Keratinocyte (primary cell): ENCODE measurements at regions not wholly inside any gene's neighbourhood (a gene's known extent, or its start where the extent isn't known, plus 50 kb on each side); places are given as distances from the start of the nearest gene placed in this dataset.

Experiments used
- EZH2 ChIP-seq: IDR thresholded peaks from one replicate; pipeline ENCODE4 v1.6.1; 2012; ENCODE audit warnings: inconsistent platforms, mild to moderate bottlenecking, low read length, moderate library complexity
- TF ChIP-seq, protein P1 (sequence below), 3 experiments: IDR thresholded peaks in 1 of 3; conservative IDR thresholded peaks in 1 of 3; optimal IDR thresholded peaks in 1 of 3; 2 replicates in 2 of 3; 3 replicates in 1 of 3; pipeline versions ENCODE3 to v1.5.1; 2011; ENCODE audit warnings: low read length in 3 of 3, mild to moderate bottlenecking in 3 of 3, moderate library complexity in 2 of 3, control low read depth in 1 of 3, inconsistent platforms in 1 of 3; ENCODE audit not compliant: insufficient read depth in 2 of 3; ENCODE audit errors: extremely low read depth in 1 of 3

DNA sequence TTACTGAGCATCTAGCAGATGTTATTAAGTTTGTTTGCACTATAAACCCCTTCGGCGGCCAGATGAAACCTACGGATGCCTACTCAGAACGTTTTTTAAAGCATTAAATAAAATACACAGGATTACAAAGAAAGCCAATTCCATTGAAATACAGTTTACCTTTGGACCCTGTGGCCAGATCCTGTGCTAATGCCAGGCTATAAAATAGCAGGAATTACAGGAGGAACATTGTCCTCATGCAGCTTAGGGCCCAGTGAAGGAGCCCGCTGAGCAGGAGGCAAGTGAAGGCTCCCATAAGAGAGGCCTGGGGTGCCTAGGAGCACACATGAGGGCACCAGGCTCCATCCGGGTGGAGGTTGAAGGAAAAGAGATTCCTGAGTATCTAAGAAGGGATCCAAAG, 310.4 kb downstream of the MTX2 start:
- TF ChIP-seq, protein P1, sequence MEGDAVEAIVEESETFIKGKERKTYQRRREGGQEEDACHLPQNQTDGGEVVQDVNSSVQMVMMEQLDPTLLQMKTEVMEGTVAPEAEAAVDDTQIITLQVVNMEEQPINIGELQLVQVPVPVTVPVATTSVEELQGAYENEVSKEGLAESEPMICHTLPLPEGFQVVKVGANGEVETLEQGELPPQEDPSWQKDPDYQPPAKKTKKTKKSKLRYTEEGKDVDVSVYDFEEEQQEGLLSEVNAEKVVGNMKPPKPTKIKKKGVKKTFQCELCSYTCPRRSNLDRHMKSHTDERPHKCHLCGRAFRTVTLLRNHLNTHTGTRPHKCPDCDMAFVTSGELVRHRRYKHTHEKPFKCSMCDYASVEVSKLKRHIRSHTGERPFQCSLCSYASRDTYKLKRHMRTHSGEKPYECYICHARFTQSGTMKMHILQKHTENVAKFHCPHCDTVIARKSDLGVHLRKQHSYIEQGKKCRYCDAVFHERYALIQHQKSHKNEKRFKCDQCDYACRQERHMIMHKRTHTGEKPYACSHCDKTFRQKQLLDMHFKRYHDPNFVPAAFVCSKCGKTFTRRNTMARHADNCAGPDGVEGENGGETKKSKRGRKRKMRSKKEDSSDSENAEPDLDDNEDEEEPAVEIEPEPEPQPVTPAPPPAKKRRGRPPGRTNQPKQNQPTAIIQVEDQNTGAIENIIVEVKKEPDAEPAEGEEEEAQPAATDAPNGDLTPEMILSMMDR (optimal IDR thresholded peaks at IDR 0.05 in 1 of 3, IDR thresholded peaks at IDR 0.05 in 1 of 3, conservative IDR thresholded peaks at IDR 0.05 in 1 of 3; ENCODE audit: extremely low read depth in 1 of 3, insufficient read depth in 2 of 3, low read length in 3 of 3) = no peak
- no peak for TF ChIP-seq EZH2
